HEK293T (cell line): ENCODE measurements at regions not wholly inside any gene's neighbourhood (a gene's known extent, or its start where the extent isn't known, plus 50 kb on each side); places are given as distances from the start of the nearest gene placed in this dataset.

Experiments used
- ARNT ChIP-seq: fragments of 450-650 bp; IDR thresholded peaks from 2 replicates; pipeline ENCODE4 v1.6.1; 2017; ENCODE audit warnings: mild to moderate bottlenecking
- CTBP1 ChIP-seq: fragments of 450-650 bp; IDR thresholded peaks from 2 replicates; pipeline ENCODE4 v1.6.1; 2016; ENCODE audit warnings: borderline replicate concordance
- FOXA1 ChIP-seq: fragments of 450-650 bp; IDR thresholded peaks from 2 replicates; pipeline ENCODE4 v1.6.1; 2016; ENCODE audit warnings: mild to moderate bottlenecking
- FOXK2 ChIP-seq: fragments of 450-650 bp; IDR thresholded peaks from 2 replicates; pipeline ENCODE4 v1.6.1; 2016; ENCODE audit warnings: mild to moderate bottlenecking
- FOXM1 ChIP-seq: fragments of 450-650 bp; IDR thresholded peaks from 2 replicates; pipeline ENCODE4 v1.6.1; 2017; ENCODE audit warnings: mild to moderate bottlenecking, borderline replicate concordance
- HDGF ChIP-seq: fragments of 450-650 bp; IDR thresholded peaks from 2 replicates; pipeline ENCODE4 v1.6.1; 2017; ENCODE audit warnings: antibody characterized with exemption, borderline replicate concordance
- LEF1 ChIP-seq: fragments of 450-650 bp; IDR thresholded peaks from 2 replicates; pipeline ENCODE4 v1.6.1; 2017; ENCODE audit warnings: mild to moderate bottlenecking, borderline replicate concordance
- SP1 ChIP-seq: fragments of 450-650 bp; IDR thresholded peaks from 2 replicates; pipeline ENCODE4 v1.6.1; 2017
- TARDBP ChIP-seq: fragments of 450-650 bp; IDR thresholded peaks from 2 replicates; pipeline ENCODE4 v1.6.1; 2016
- TF ChIP-seq, protein P1 (sequence below): fragments of 450-650 bp; IDR thresholded peaks from 2 replicates; pipeline ENCODE4 v1.6.1; 2016

DNA sequence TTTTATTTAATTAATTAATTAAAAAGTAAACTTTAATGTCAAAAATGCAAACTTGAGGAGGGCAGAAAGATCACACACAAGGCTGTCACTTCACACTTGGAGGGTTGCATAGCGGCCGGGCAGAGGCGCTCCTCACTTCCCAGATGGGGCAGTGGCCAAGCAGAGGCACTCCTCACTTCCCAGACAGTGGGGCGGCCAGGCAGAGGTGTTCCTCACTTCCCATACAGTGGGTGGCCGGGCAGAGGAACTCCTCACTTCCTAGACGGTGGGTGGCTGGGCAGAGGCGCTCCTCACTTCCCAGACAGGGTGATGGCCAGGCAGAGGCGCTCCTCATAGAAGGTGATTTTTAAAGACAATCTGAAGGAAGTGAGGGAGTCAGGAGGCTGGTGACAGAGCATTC lies 277.5 kb downstream of the PDCD6IP start:
- TF ChIP-seq ARNT (no peak), HDGF (no peak), TARDBP (no peak), FOXA1 (no peak), CTBP1 (no peak), SP1 (no peak), FOXM1 (no peak), FOXK2 (no peak), LEF1 (no peak)
- TF ChIP-seq, protein P1, sequence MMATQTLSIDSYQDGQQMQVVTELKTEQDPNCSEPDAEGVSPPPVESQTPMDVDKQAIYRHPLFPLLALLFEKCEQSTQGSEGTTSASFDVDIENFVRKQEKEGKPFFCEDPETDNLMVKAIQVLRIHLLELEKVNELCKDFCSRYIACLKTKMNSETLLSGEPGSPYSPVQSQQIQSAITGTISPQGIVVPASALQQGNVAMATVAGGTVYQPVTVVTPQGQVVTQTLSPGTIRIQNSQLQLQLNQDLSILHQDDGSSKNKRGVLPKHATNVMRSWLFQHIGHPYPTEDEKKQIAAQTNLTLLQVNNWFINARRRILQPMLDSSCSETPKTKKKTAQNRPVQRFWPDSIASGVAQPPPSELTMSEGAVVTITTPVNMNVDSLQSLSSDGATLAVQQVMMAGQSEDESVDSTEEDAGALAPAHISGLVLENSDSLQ, result no peak
